Tibial nerve (tissue), 4 donors: ENCODE measurements at regions not wholly inside any gene's neighbourhood (a gene's known extent, or its start where the extent isn't known, plus 50 kb on each side); places are given as distances from the start of the nearest gene placed in this dataset.
A peak's percentile ranks its signal among the peaks of the same experiment; 100 is the strongest.
"Not testable (repeated sequence)": the region's sequence is repeated elsewhere in the genome, so short reads cannot be mapped to it uniquely, and the experiment has no call there.

Source experiments
- DNase-seq, 2 donors: peaks; one replicate each; pipeline ENCODE4 v3.0.0-alpha.2; 2019; ENCODE audit warnings: low spot score in 2 of 2
- H3K27ac ChIP-seq, 4 donors: fragments of 200-600 bp; sonication (generic) in 3 of 4; one replicate each; pipeline ENCODE4 v1.5.1; 2017 to 2019; ENCODE audit warnings: mild to moderate bottlenecking in 1 of 4
- H3K27me3 ChIP-seq, 2 donors: fragments of 200-600 bp; sonication (generic) in 1 of 2; one replicate each; pipeline versions ENCODE4 v1.5.1 to v1.6.0; 2017 to 2019
- H3K36me3 ChIP-seq, 3 donors: fragments of 200-600 bp; sonication (generic); one replicate each; pipeline ENCODE4 v1.5.1; 2018 to 2019
- H3K4me1 ChIP-seq, 4 donors: fragments of 200-600 bp; sonication (generic) in 3 of 4; one replicate each; pipeline ENCODE4 v1.5.1; 2017 to 2019
- H3K4me3 ChIP-seq, 4 donors: fragments of 200-600 bp; sonication (generic) in 3 of 4; one replicate each; pipeline ENCODE4 v1.5.1; 2017 to 2019; ENCODE audit warnings: mild to moderate bottlenecking in 1 of 4, moderate library complexity in 1 of 4
- H3K9me3 ChIP-seq, 4 donors: fragments of 200-600 bp; sonication (generic) in 3 of 4; one replicate each; pipeline ENCODE4 v1.5.1; 2017 to 2019
- CTCF ChIP-seq, 5 experiments: fragments of 200-600 bp in 3 of 5; fragments of 450-650 bp in 2 of 5; sonication (generic) in 3 of 5; IDR thresholded peaks; one replicate each; pipeline ENCODE4 v1.5.1; 2016 to 2019; ENCODE audit warnings: antibody characterized with exemption in 5 of 5, mild to moderate bottlenecking in 3 of 5, moderate library complexity in 2 of 5
- EP300 ChIP-seq, 2 donors: sonication (generic); formaldehyde crosslinking; IDR thresholded peaks; one replicate each; pipeline ENCODE4 v1.6.1; 2017; ENCODE audit warnings: antibody characterized with exemption in 2 of 2, mild to moderate bottlenecking in 1 of 2
- POLR2A ChIP-seq, 2 donors: fragments of 450-650 bp; IDR thresholded peaks; one replicate each; pipeline ENCODE4 v1.6.1; 2017; ENCODE audit warnings: antibody characterized with exemption in 2 of 2, mild to moderate bottlenecking in 2 of 2, moderate library complexity in 2 of 2
- WGBS, 2 donors: methylation state at CpG; one replicate each; pipeline ENCODE4 v1.1.5; 2018; 5-methylcytosine and 5-hydroxymethylcytosine counted together

GRCh38 chr14:56004786-56005185, 113.4 kb upstream of the PELI2 start:
- H3K9me3 ChIP-seq = peaks cover 0 to 9% (median 0%) of the 10 kb centered on the region in 4 donors
- TF ChIP-seq EP300 (IDR thresholded peaks at IDR 0.05) (peak in 1 of 2 donors; percentile 7), POLR2A (IDR thresholded peaks at IDR 0.05) (no peak), CTCF (IDR thresholded peaks at IDR 0.05) (no peak)
- peaks cover 0 to 37% (median 7%) of the 10 kb centered on the region in 4 donors for H3K4me1 ChIP-seq
- DNase-seq = peak in 1 of 2 donors; percentile 22
- H3K27ac ChIP-seq = peak overlapping the region; percentile 51 to 86 (median 75)
- WGBS, 2 donors = 8 to 41% methylated on average over 14 of the region's 14 CpGs
- no peaks in the 10 kb centered on the region for H3K36me3 ChIP-seq
- H3K27me3 ChIP-seq = no peaks in the 10 kb centered on the region
- H3K4me3 ChIP-seq = peak overlapping the region in 2 of 4 donors; percentile 19 to 38

GRCh38 chr14:56005191-56006053, 112.8 kb upstream of the PELI2 start:
- peak overlapping the region; percentile 51 to 86 (median 75) for H3K27ac ChIP-seq
- no peaks in the 10 kb centered on the region for H3K27me3 ChIP-seq
- H3K4me1 ChIP-seq = peaks cover 0 to 37% (median 7%) of the 10 kb centered on the region in 4 donors
- peak in 1 of 2 donors; percentile 12 for DNase-seq
- WGBS, 2 donors = 39 to 49% methylated on average over 11 of the region's 11 CpGs
- peak overlapping the region in 2 of 4 donors; percentile 19 to 38 for H3K4me3 ChIP-seq
- H3K36me3 ChIP-seq = no peaks in the 10 kb centered on the region
- peaks cover 0 to 5% (median 0%) of the 10 kb centered on the region in 4 donors for H3K9me3 ChIP-seq
- TF ChIP-seq EP300 (IDR thresholded peaks at IDR 0.05) (no peak), CTCF (IDR thresholded peaks at IDR 0.05) (no peak), POLR2A (IDR thresholded peaks at IDR 0.05) (no peak)

DNA sequence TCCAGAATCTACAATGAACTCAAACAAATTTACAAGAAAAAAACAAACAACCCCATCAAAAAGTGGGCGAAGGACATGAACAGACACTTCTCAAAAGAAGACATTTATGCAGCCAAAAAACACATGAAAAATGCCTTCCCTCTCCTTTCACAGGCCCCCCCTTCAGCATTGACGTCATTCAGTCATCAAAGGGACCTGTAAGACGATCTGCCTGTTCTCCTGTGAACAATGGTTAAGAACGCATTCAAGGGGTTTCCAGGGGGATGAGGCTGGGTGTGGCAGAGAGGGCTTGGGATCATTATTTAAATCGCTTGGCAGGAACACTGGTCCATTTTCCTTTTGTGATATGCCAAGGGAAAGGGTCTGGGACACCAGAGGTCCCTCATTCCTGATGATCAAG, 110.7 kb upstream of the PELI2 start:
- WGBS, 2 donors = 78 to 82% methylated on average over 5 of the region's 5 CpGs
- peaks cover 0 to 36% (median 7%) of the 10 kb centered on the region in 4 donors for H3K4me1 ChIP-seq
- H3K27me3 ChIP-seq, H3K9me3 ChIP-seq, H3K36me3 ChIP-seq, DNase-seq, H3K27ac ChIP-seq, H3K4me3 ChIP-seq: not testable (repeated sequence)

DNA sequence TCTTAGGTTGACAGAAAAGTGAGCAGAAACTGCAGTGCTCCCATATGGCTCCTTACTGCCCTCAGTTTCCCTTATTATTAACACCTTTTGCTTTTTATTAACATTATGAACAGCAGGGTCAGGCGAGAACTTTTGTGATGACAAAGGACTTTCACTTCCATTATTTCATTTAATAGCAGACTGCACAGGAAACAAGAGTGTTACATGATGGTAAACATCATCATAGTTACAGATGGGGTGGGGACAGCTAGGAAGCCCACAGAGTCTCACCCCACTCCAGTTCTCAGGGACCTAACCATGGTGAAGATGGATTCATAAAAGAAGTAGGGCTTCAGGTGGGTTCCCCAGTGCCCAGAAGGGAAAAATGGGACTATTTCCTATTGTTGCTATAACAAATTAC, 110.1 kb upstream of the PELI2 start:
- TF ChIP-seq CTCF (IDR thresholded peaks at IDR 0.05) (no peak), EP300 (IDR thresholded peaks at IDR 0.05) (no peak), POLR2A (IDR thresholded peaks at IDR 0.05) (no peak)
- DNase-seq = no peak
- Histone ChIP-seq H3K4me3 (no peak overlapping the region), H3K9me3 (peaks cover 0 to 5% (median 0%) of the 10 kb centered on the region in 4 donors), H3K27ac (no peak overlapping the region), H3K27me3 (no peaks in the 10 kb centered on the region), H3K36me3 (no peaks in the 10 kb centered on the region), H3K4me1 (peaks cover 0 to 30% (median 7%) of the 10 kb centered on the region in 4 donors)
- WGBS, 2 donors = 67 to 83% methylated on average over 1 of the region's 1 CpG

DNA sequence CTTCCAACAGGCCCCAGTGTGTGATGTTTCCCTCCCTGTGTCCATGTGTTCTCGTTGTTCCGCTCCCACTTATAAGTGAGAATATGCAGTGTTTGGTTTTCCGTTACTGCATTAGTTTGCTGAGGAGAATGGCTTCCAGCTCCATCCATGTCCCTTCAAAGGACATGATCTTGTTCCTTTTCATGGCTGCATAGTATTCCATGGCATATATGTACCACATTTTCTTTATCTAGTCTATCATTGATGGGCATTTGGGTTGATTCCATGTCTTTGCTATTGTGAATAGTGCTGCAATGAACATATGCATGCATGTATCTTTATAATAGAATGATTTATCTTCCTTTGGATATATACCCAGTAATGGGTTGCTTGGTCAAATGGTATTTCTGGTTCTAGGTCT, 109.5 kb upstream of the PELI2 start:
- DNase-seq, H3K9me3 ChIP-seq, H3K27me3 ChIP-seq, H3K4me3 ChIP-seq, H3K27ac ChIP-seq, H3K36me3 ChIP-seq: not testable (repeated sequence)
- peaks cover 0 to 27% (median 7%) of the 10 kb centered on the region in 4 donors for H3K4me1 ChIP-seq
- WGBS, 2 donors = 89 to 98% methylated on average over 3 of the region's 3 CpGs

DNA sequence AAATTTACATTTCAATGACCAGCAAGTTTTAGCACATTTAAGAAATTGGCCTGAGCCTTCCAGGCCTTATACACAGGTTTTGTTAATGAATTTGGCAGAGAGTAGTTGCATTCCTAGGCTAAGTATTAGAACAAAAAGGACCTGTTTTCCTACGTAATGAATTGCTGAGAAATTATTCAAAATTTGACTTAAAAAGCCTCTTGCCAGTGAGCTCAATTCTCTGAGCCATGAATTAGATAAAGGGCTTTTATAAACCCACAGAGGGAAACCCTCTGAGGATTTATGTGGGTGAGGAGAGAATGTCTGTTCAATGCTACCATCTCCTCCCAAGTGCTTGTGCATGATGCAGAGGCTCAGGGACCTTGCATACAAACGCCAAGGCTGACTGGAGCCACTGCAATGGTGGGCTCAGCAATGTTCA, 94.5 kb upstream of the PELI2 start:
- no peak for TF ChIP-seq CTCF (IDR thresholded peaks at IDR 0.05)
- TF ChIP-seq POLR2A (IDR thresholded peaks at IDR 0.05) = no peak
- peak in 1 of 2 donors; percentile 13 for TF ChIP-seq EP300 (IDR thresholded peaks at IDR 0.05)
- H3K4me1 ChIP-seq = peaks cover 0 to 26% (median 0%) of the 10 kb centered on the region in 4 donors
- no peaks in the 10 kb centered on the region for H3K27me3 ChIP-seq
- peak overlapping the region in 2 of 4 donors; percentile 28 to 34 for H3K27ac ChIP-seq
- WGBS, 2 donors = 34 to 51% methylated on average over 2 of the region's 2 CpGs
- no peak for DNase-seq
- H3K36me3 ChIP-seq = no peaks in the 10 kb centered on the region
- H3K4me3 ChIP-seq = no peak overlapping the region
- no peaks in the 10 kb centered on the region for H3K9me3 ChIP-seq
